ENCODE measurements at regions not wholly inside any gene's neighbourhood (a gene's known extent, or its start where the extent isn't known, plus 50 kb on each side); places are given as distances from the start of the nearest gene placed in this dataset.

DNA sequence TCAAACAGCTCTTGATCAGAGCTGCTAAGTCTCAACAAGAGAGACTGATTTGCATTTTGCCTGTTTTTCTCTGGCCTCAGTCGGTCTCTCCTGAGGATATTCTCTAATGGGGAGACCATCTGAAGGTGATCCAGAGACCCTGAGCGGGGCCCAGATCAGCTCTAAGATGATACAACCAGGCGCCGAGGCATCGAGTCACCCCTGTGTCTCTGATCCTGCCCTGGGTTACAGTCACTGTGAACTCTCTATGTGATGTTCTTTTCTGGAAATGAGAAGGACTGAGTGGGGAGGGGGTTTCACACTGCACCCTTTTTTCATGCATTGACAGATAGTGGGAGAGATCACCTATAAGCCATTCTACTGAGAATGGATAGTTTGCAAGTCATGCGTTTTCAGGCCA lies 247.6 kb upstream of the PWP1 start:
- TF ChIP-seq, protein P1, sequence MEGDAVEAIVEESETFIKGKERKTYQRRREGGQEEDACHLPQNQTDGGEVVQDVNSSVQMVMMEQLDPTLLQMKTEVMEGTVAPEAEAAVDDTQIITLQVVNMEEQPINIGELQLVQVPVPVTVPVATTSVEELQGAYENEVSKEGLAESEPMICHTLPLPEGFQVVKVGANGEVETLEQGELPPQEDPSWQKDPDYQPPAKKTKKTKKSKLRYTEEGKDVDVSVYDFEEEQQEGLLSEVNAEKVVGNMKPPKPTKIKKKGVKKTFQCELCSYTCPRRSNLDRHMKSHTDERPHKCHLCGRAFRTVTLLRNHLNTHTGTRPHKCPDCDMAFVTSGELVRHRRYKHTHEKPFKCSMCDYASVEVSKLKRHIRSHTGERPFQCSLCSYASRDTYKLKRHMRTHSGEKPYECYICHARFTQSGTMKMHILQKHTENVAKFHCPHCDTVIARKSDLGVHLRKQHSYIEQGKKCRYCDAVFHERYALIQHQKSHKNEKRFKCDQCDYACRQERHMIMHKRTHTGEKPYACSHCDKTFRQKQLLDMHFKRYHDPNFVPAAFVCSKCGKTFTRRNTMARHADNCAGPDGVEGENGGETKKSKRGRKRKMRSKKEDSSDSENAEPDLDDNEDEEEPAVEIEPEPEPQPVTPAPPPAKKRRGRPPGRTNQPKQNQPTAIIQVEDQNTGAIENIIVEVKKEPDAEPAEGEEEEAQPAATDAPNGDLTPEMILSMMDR (conservative IDR thresholded peaks at IDR 0.05): no peak
- TF ChIP-seq ZFX (IDR thresholded peaks at IDR 0.05): no peak
